ENCODE measurements at regions not wholly inside any gene's neighbourhood (a gene's known extent, or its start where the extent isn't known, plus 50 kb on each side); places are given as distances from the start of the nearest gene placed in this dataset.

- DNase-seq: no peak
- no peak overlapping the region for H3K4me3 ChIP-seq (ENCODE audit: low read depth, low read length)
- peaks cover 3% of the 10 kb centered on the region for H3K36me3 ChIP-seq (replicated peaks)
- peak overlapping the region; percentile 43 for H3K27ac ChIP-seq
- no peaks in the 10 kb centered on the region for H3K27me3 ChIP-seq (replicated peaks)
- TF ChIP-seq CTCF (IDR thresholded peaks at IDR 0.05; ENCODE audit: low read depth, low read length, missing control alignments): no peak
- in situ Hi-C loops (cut with HindIII; ENCODE audit: low pct_ligation_motif_present, low sequenced_read_pairs): no loop called here
Observed at GRCh38 chrX:74242484-74243138, 61.4 kb upstream of the ZCCHC13 start.

GRCh38 chrX:74242050-74242449 lies 61.9 kb upstream of the ZCCHC13 start:
- Histone ChIP-seq H3K36me3 (replicated peaks) (peaks cover 3% of the 10 kb centered on the region), H3K27ac (peak overlapping the region; percentile 43), H3K4me3 (ENCODE audit: low read depth, low read length) (no peak overlapping the region), H3K27me3 (replicated peaks) (no peaks in the 10 kb centered on the region)
- DNase-seq: no peak
- in situ Hi-C loops (cut with HindIII; ENCODE audit: low pct_ligation_motif_present, low sequenced_read_pairs): no loop called here
- no peak for TF ChIP-seq CTCF (IDR thresholded peaks at IDR 0.05; ENCODE audit: low read depth, low read length, missing control alignments)

GRCh38 chrX:74238771-74239170 lies 65.2 kb upstream of the ZCCHC13 start:
- DNase-seq: no peak
- H3K36me3 ChIP-seq (replicated peaks): peaks cover 3% of the 10 kb centered on the region
- no peak for TF ChIP-seq CTCF (IDR thresholded peaks at IDR 0.05; ENCODE audit: low read depth, low read length, missing control alignments)
- H3K27ac ChIP-seq: no peak overlapping the region
- H3K27me3 ChIP-seq (replicated peaks): no peaks in the 10 kb centered on the region
- H3K4me3 ChIP-seq (ENCODE audit: low read depth, low read length): no peak overlapping the region
- in situ Hi-C loops (cut with HindIII; ENCODE audit: low pct_ligation_motif_present, low sequenced_read_pairs): no loop called here

- Histone ChIP-seq H3K4me3 (ENCODE audit: low read depth, low read length) (no peak overlapping the region), H3K36me3 (replicated peaks) (peaks cover 3% of the 10 kb centered on the region), H3K27ac (no peak overlapping the region), H3K27me3 (replicated peaks) (no peaks in the 10 kb centered on the region)
- DNase-seq: no peak
- in situ Hi-C loops (cut with HindIII; ENCODE audit: low pct_ligation_motif_present, low sequenced_read_pairs): no loop called here
- TF ChIP-seq CTCF (IDR thresholded peaks at IDR 0.05; ENCODE audit: low read depth, low read length, missing control alignments): peak; percentile 10
Observed at GRCh38 chrX:74234818-74235217, 69.2 kb upstream of the ZCCHC13 start.

- no peak overlapping the region for H3K4me3 ChIP-seq (ENCODE audit: low read depth, low read length)
- in situ Hi-C loops (cut with HindIII; ENCODE audit: low pct_ligation_motif_present, low sequenced_read_pairs): no loop called here
- H3K27me3 ChIP-seq (replicated peaks): no peaks in the 10 kb centered on the region
- DNase-seq: peak; percentile 16
- peak; percentile 18 for TF ChIP-seq CTCF (IDR thresholded peaks at IDR 0.05; ENCODE audit: low read depth, low read length, missing control alignments)
- H3K36me3 ChIP-seq (replicated peaks): no peaks in the 10 kb centered on the region
- H3K27ac ChIP-seq: no peak overlapping the region
Observed at GRCh38 chrX:74232859-74233258, 71.1 kb upstream of the ZCCHC13 start.

- Histone ChIP-seq H3K27me3 (replicated peaks) (no peaks in the 10 kb centered on the region), H3K36me3 (replicated peaks) (no peaks in the 10 kb centered on the region), H3K4me3 (ENCODE audit: low read depth, low read length) (no peak overlapping the region), H3K27ac (no peak overlapping the region)
- no peak for DNase-seq
- in situ Hi-C loops (cut with HindIII; ENCODE audit: low pct_ligation_motif_present, low sequenced_read_pairs): no loop called here
- TF ChIP-seq CTCF (IDR thresholded peaks at IDR 0.05; ENCODE audit: low read depth, low read length, missing control alignments): no peak
Observed at GRCh38 chrX:74231625-74232024, 72.4 kb upstream of the ZCCHC13 start.

Measured in brain microvascular endothelial cell (primary cell).